ENCODE measurements at regions not wholly inside any gene's neighbourhood (a gene's known extent, or its start where the extent isn't known, plus 50 kb on each side); places are given as distances from the start of the nearest gene placed in this dataset.

- TF ChIP-seq CTCF (IDR thresholded peaks at IDR 0.05), result no peak
- no peak for TF ChIP-seq POLR2A (IDR thresholded peaks at IDR 0.05)
Measured at GRCh38 chr20:39464238-39464637, 502.1 kb downstream of the DHX35 start.

Measured in body of pancreas (tissue), 4 donors.